ENCODE measurements at regions not wholly inside any gene's neighbourhood (a gene's known extent, or its start where the extent isn't known, plus 50 kb on each side); places are given as distances from the start of the nearest gene placed in this dataset.

- no peak for DNase-seq
These were observed 216.1 kb downstream of the QKI start for GRCh38 chr6:163630572-163630971.

GRCh38 chr6:163630096-163630495, 215.6 kb downstream of the QKI start:
- no peak for DNase-seq

Data from hematopoietic multipotent progenitor cell treated with erythropoietin and hydrocortisone succinate and interleukin-3 and kit ligand, for 6 days (in vitro differentiated cells).